ENCODE measurements at regions not wholly inside any gene's neighbourhood (a gene's known extent, or its start where the extent isn't known, plus 50 kb on each side); places are given as distances from the start of the nearest gene placed in this dataset.

GRCh38 chrX:111035991-111036390 lies 60.0 kb upstream of the PAK3 start:
- no peaks in the 10 kb centered on the region for H4K20me1 ChIP-seq (replicated peaks; ENCODE audit: control insufficient read depth, extremely low read depth, insufficient read depth, low read length)
- DNase-seq (ENCODE audit: low read depth, low spot score), result no peak
- H3K27me3 ChIP-seq (ENCODE audit: control insufficient read depth in 2 of 2, insufficient read depth in 2 of 2, low read length in 2 of 2), result no peaks in the 10 kb centered on the region
- H3K4me3 ChIP-seq (replicated peaks in 1 of 3; ENCODE audit: insufficient read depth in 1 of 3, low read depth in 1 of 3, low read length in 3 of 3), result no peak overlapping the region
- H3K4me1 ChIP-seq (ENCODE audit: control insufficient read depth, extremely low read depth, insufficient read depth, low read length), result no peaks in the 10 kb centered on the region
- H3K4me2 ChIP-seq (ENCODE audit: insufficient read depth, low read length), result no peak overlapping the region
- CTCF ChIA-PET, result no interaction called here
- BruUV-seq (replicated peaks), result no TSS peak
- H3K9me3 ChIP-seq (replicated peaks; ENCODE audit: control insufficient read depth, insufficient read depth, low read length), result no peaks in the 10 kb centered on the region
- no peaks in the 10 kb centered on the region for H3K9me1 ChIP-seq (replicated peaks; ENCODE audit: control insufficient read depth, extremely low read depth, insufficient read depth, low read length)
- no peaks in the 10 kb centered on the region for H3K79me2 ChIP-seq (ENCODE audit: control insufficient read depth, insufficient read depth, low read length)
- dilution Hi-C loops (cut with MboI; ENCODE audit: extremely low pct_ligation_motif_present, low sequenced_read_pairs) (no loop called here), intact Hi-C loops (cut with micrococcal nuclease) (no loop called here)
- H3K9ac ChIP-seq (replicated peaks; ENCODE audit: extremely low read depth, insufficient read depth, low read length), result no peak overlapping the region
- H3K27ac ChIP-seq (ENCODE audit: insufficient read depth, low read depth, low read length), result no peak overlapping the region
- TF ChIP-seq CTCF (IDR thresholded peaks at IDR 0.05; ENCODE audit: extremely low read depth in 1 of 2, insufficient read depth in 1 of 2, low read depth in 1 of 2, low read length in 2 of 2), result no peak
- no peak for TF ChIP-seq GATA2 (IDR thresholded peaks at IDR 0.05; ENCODE audit: insufficient read depth, insufficient read length, low read depth, low read length)
- no peak for TF ChIP-seq MAX (IDR thresholded peaks at IDR 0.05; ENCODE audit: insufficient read depth, insufficient read length)
- no peak for TF ChIP-seq FOS (IDR thresholded peaks at IDR 0.05; ENCODE audit: borderline replicate concordance, insufficient read depth, low read length)
- TF ChIP-seq POLR2A (IDR thresholded peaks at IDR 0.05; ENCODE audit: low read depth, low read length), result no peak
- no peak for TF ChIP-seq JUN (IDR thresholded peaks at IDR 0.05; ENCODE audit: borderline replicate concordance, insufficient read depth, insufficient read length, low read depth)
- TF ChIP-seq EZH2 (IDR thresholded peaks at IDR 0.05; ENCODE audit: borderline replicate concordance, low read depth, low read length, severe bottlenecking), result no peak
- TF ChIP-seq POLR2AphosphoS5 (IDR thresholded peaks at IDR 0.05; ENCODE audit: insufficient read depth, low read depth, low read length), result no peak
- TF ChIP-seq MYC (IDR thresholded peaks at IDR 0.05; ENCODE audit: low read depth, low read length), result no peak
- no peaks in the 10 kb centered on the region for H3K36me3 ChIP-seq (ENCODE audit: control insufficient read depth in 2 of 2, extremely low read depth in 1 of 2, insufficient read depth in 2 of 2, low read length in 2 of 2)
- FAIRE-seq, result no peak
- no peak overlapping the region for H2AFZ ChIP-seq (ENCODE audit: low read depth, low read length)
- POLR2A ChIA-PET, result no interaction called here

All from endothelial cell of umbilical vein (primary cell).